ENCODE measurements at regions not wholly inside any gene's neighbourhood (a gene's known extent, or its start where the extent isn't known, plus 50 kb on each side); places are given as distances from the start of the nearest gene placed in this dataset.

DNA sequence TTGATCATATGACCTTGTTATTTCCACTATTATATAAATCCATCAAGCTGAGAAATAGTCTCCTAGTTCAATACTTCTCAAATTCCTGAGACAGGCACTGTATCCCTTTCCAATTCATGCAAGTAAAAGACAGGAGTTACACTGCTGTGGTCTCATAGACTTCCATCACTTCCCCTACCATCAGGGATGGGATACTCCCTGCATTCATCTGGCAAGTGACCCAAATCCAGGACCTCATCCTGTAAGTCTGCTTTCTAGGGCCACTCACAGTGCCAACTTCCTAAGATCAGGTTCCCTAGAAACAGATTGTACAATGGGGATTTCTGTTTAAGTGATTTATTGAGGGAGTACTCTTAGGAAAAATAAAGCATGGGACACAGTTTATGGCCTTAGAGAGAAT lies 424.0 kb upstream of the CDH7 start:
- TF ChIP-seq, protein P1, sequence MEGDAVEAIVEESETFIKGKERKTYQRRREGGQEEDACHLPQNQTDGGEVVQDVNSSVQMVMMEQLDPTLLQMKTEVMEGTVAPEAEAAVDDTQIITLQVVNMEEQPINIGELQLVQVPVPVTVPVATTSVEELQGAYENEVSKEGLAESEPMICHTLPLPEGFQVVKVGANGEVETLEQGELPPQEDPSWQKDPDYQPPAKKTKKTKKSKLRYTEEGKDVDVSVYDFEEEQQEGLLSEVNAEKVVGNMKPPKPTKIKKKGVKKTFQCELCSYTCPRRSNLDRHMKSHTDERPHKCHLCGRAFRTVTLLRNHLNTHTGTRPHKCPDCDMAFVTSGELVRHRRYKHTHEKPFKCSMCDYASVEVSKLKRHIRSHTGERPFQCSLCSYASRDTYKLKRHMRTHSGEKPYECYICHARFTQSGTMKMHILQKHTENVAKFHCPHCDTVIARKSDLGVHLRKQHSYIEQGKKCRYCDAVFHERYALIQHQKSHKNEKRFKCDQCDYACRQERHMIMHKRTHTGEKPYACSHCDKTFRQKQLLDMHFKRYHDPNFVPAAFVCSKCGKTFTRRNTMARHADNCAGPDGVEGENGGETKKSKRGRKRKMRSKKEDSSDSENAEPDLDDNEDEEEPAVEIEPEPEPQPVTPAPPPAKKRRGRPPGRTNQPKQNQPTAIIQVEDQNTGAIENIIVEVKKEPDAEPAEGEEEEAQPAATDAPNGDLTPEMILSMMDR (IDR thresholded peaks at IDR 0.05), result no peak
- TF ChIP-seq, protein P2, sequence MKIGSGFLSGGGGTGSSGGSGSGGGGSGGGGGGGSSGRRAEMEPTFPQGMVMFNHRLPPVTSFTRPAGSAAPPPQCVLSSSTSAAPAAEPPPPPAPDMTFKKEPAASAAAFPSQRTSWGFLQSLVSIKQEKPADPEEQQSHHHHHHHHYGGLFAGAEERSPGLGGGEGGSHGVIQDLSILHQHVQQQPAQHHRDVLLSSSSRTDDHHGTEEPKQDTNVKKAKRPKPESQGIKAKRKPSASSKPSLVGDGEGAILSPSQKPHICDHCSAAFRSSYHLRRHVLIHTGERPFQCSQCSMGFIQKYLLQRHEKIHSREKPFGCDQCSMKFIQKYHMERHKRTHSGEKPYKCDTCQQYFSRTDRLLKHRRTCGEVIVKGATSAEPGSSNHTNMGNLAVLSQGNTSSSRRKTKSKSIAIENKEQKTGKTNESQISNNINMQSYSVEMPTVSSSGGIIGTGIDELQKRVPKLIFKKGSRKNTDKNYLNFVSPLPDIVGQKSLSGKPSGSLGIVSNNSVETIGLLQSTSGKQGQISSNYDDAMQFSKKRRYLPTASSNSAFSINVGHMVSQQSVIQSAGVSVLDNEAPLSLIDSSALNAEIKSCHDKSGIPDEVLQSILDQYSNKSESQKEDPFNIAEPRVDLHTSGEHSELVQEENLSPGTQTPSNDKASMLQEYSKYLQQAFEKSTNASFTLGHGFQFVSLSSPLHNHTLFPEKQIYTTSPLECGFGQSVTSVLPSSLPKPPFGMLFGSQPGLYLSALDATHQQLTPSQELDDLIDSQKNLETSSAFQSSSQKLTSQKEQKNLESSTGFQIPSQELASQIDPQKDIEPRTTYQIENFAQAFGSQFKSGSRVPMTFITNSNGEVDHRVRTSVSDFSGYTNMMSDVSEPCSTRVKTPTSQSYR (CRISPR knock-in tag; IDR thresholded peaks at IDR 0.05), result no peak
- TF ChIP-seq TEAD4 (CRISPR knock-in tag; IDR thresholded peaks at IDR 0.05) (no peak), NFYB (CRISPR knock-in tag; conservative IDR thresholded peaks at IDR 0.05; ENCODE audit: low read depth) (no peak)
- TF ChIP-seq, protein P3, sequence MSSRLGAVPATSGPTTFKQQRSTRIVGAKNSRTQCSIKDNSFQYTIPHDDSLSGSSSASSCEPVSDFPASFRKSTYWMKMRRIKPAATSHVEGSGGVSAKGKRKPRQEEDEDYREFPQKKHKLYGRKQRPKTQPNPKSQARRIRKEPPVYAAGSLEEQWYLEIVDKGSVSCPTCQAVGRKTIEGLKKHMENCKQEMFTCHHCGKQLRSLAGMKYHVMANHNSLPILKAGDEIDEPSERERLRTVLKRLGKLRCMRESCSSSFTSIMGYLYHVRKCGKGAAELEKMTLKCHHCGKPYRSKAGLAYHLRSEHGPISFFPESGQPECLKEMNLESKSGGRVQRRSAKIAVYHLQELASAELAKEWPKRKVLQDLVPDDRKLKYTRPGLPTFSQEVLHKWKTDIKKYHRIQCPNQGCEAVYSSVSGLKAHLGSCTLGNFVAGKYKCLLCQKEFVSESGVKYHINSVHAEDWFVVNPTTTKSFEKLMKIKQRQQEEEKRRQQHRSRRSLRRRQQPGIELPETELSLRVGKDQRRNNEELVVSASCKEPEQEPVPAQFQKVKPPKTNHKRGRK (CRISPR knock-in tag; IDR thresholded peaks at IDR 0.05; ENCODE audit: borderline replicate concordance), result no peak
